ENCODE measurements at regions not wholly inside any gene's neighbourhood (a gene's known extent, or its start where the extent isn't known, plus 50 kb on each side); places are given as distances from the start of the nearest gene placed in this dataset.
A peak's percentile ranks its signal among the peaks of the same experiment; 100 is the strongest.

GRCh38 chr3:107308716-107309115 is 68.5 kb upstream of the CCDC54 start (continued):
- TF ChIP-seq ZNF462 (CRISPR knock-in tag; IDR thresholded peaks at IDR 0.05) (no peak), STAT1 (IDR thresholded peaks at IDR 0.05; ENCODE audit: unreplicated experiment) (no peak), EZH2phosphoT487 (IDR thresholded peaks at IDR 0.05; ENCODE audit: unreplicated experiment) (no peak)

GRCh38 chr3:107309312-107309711 is 67.9 kb upstream of the CCDC54 start:
- Histone ChIP-seq H4K20me1 (replicated peaks; ENCODE audit: insufficient read depth) (no peaks in the 10 kb centered on the region), H3K79me2 (replicated peaks; ENCODE audit: insufficient read depth) (no peaks in the 10 kb centered on the region), H3K4me3 (no peak overlapping the region), H3K27me3 (ENCODE audit: insufficient read depth) (no peaks in the 10 kb centered on the region), H3K27ac (ENCODE audit: low read depth) (no peak overlapping the region), H2AFZ (peak overlapping the region; percentile 29), H3K4me1 (ENCODE audit: insufficient read depth) (no peaks in the 10 kb centered on the region; the same call in 1 of the 2 replicates), H3K9me2 (ENCODE audit: insufficient read depth) (no peaks in the 10 kb centered on the region), H3F3A (replicated peaks; ENCODE audit: low read depth) (no peaks in the 10 kb centered on the region), H3K36me3 (ENCODE audit: insufficient read depth) (no peaks in the 10 kb centered on the region), H3K4me2 (no peak overlapping the region)
- no peak overlapping the region for H3K27ac Mint-ChIP-seq
- no peak for TF ChIP-seq CTCF (conservative IDR thresholded peaks at IDR 0.05; ENCODE audit: low read depth in 2 of 2)
- TF ChIP-seq JUNB (IDR thresholded peaks at IDR 0.05; ENCODE audit: unreplicated experiment) = no peak
- no peak for TF ChIP-seq NANOG (IDR thresholded peaks at IDR 0.05; ENCODE audit: borderline replicate concordance)
- no peak for TF ChIP-seq ZNF331 (CRISPR knock-in tag; IDR thresholded peaks at IDR 0.05; ENCODE audit: low read depth)
- TF ChIP-seq ZNF114 (CRISPR knock-in tag; IDR thresholded peaks at IDR 0.05) = no peak
- TF ChIP-seq ZNF462 (CRISPR knock-in tag; IDR thresholded peaks at IDR 0.05) = no peak
- no peak for TF ChIP-seq POLR2AphosphoS5 (IDR thresholded peaks at IDR 0.05; ENCODE audit: low read depth)
- no peaks in the 10 kb centered on the region for H3K9me3 Mint-ChIP-seq
- H3K4me3 Mint-ChIP-seq = no peak overlapping the region
- no peak for DNase-seq (ENCODE audit: low spot score)
- peaks cover 8% of the 10 kb centered on the region for H3K4me1 Mint-ChIP-seq
- no peaks in the 10 kb centered on the region for H3K27me3 Mint-ChIP-seq (ENCODE audit: insufficient read depth, low read depth, poor library complexity)
- ATAC-seq = no peak
- no peaks in the 10 kb centered on the region for H3K36me3 Mint-ChIP-seq (ENCODE audit: low read depth)

All from GM23338 (cell line).